Fibroblast of the aortic adventitia (primary cell): ENCODE measurements at regions not wholly inside any gene's neighbourhood (a gene's known extent, or its start where the extent isn't known, plus 50 kb on each side); places are given as distances from the start of the nearest gene placed in this dataset.

Source experiments
- DNase-seq: peaks from one replicate; pipeline ENCODE4 v3.0.0-alpha.2; 2010; ENCODE audit warnings: low read depth
- H3K4me3 ChIP-seq: 2 replicates; pipeline ENCODE4 v1.5.1; 2011; ENCODE audit warnings: low read depth, mild to moderate bottlenecking, control low read depth, low read length, moderate library complexity
- TF ChIP-seq, protein P1 (sequence below): IDR thresholded peaks from 2 replicates; pipeline ENCODE4 v1.5.1; 2011; ENCODE audit warnings: mild to moderate bottlenecking, low read length, control low read depth, inconsistent platforms; ENCODE audit not compliant: insufficient read depth

DNA sequence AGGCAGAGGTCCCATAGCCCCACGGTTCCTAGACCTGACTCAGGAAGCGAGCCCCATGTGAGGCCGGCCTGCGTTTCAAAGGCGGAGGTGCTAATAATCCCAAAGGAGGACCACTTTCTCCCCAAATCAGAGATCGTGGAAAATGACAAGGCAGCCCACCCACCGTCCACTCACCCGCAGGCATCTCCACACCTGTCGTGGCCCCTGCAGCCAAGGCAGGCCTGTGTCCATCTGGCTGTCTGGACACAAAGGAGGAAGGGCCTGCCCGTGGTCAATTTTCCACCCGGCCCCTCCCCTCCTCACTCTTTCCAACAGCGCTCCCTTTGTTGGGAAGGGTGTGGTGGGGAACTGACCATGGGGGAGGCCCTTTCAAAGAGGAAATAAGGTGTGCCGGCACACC, 125.3 kb upstream of the TMEM132D start:
- TF ChIP-seq, protein P1, sequence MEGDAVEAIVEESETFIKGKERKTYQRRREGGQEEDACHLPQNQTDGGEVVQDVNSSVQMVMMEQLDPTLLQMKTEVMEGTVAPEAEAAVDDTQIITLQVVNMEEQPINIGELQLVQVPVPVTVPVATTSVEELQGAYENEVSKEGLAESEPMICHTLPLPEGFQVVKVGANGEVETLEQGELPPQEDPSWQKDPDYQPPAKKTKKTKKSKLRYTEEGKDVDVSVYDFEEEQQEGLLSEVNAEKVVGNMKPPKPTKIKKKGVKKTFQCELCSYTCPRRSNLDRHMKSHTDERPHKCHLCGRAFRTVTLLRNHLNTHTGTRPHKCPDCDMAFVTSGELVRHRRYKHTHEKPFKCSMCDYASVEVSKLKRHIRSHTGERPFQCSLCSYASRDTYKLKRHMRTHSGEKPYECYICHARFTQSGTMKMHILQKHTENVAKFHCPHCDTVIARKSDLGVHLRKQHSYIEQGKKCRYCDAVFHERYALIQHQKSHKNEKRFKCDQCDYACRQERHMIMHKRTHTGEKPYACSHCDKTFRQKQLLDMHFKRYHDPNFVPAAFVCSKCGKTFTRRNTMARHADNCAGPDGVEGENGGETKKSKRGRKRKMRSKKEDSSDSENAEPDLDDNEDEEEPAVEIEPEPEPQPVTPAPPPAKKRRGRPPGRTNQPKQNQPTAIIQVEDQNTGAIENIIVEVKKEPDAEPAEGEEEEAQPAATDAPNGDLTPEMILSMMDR: no peak
- H3K4me3 ChIP-seq: no peak overlapping the region
- DNase-seq: no peak

DNA sequence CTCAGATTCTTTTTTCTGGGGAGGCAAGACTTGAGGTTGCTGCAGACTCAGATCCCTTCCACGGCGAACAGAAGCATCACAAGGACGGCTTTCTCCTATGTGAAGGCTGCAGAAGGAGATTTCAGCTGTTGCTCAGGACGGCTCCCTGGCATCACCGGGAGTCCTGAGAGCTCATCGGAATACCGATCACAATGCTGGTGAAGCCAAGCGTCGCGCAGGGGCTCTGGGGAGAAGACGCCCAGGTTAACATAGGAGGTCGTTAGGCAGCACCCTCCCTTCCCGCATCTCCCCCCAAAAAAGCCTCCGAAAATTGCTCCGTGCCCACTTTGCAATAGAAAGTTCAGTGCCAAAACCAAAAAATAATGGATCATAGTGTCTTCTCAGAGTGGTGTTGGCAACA, 127.2 kb upstream of the TMEM132D start:
- TF ChIP-seq, protein P1: no peak
- no peak overlapping the region for H3K4me3 ChIP-seq
- DNase-seq: no peak

DNA sequence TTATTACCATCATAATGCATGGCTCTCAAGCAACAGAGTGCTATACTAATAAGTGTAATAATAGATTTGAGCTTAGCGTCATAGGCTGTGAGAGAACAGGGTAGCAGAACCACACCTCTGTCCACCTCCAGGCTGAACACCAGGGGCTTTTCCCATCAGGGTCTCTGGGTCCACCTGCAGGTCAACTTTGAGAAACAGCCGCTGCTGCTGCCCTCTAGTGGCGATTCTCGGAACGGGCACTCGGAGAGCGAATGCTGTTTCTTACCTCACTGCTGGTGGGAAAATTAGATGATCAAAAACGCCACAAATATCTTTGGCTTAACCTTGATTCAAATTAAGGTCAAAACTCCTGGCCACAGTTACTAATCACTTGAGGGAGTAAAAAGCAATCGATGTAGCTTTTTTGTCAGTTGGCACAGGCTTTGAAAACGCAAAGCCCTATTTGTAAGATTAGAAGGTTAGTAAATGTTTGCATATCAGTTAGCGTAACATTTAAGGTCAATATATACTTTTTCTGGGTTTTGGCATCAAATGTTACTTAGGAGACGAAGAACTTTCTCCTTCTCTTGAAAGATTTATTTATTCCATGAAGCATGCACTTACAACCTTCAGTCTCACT, 127.9 kb upstream of the TMEM132D start:
- TF ChIP-seq, protein P1: peak; percentile 60

DNA sequence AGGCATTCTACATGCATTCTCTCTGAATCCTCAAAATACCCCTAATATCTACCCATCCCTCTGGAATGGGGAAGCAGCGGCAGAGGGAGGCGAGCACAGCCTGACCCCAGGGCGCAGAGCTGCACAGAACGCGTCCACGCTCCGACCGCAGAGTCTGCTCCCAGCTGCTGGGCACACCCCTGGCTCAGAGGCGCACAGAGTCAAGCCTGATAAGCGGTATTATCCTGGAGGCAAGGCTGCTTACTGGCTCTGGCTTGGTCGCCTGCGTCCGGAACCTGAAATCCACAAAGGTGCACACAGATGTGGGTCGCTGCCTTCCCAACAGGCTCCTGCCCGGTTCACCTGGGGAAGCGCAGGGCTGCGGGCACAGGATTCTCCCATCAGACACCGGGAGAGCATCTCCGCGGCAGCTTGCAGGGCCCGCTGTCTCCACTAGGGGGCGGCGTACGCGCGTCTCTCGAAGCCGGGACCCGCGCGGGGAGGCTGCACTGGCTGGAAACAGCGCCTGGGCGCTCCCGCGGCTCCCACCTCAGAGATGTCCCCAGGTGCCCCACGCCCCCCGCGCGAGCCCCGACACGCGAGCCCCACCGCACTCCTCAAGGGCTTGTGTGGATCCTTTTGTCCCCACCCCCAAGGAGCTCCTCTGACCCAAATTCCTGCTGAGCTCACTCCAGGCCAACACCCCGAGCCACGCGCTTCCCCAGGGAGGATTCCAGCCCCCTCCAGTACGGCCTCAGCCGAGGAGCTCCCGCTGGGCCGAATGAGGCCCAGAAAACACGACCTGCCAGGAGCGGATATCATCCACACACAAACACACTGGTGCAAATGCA, 120.1 kb upstream of the FZD10 start:
- no peak for DNase-seq
- TF ChIP-seq, protein P1: no peak
- no peak overlapping the region for H3K4me3 ChIP-seq

More for the DNA sequence above, 127.9 kb upstream of the TMEM132D start:
- no peak overlapping the region for H3K4me3 ChIP-seq
- no peak for DNase-seq

DNA sequence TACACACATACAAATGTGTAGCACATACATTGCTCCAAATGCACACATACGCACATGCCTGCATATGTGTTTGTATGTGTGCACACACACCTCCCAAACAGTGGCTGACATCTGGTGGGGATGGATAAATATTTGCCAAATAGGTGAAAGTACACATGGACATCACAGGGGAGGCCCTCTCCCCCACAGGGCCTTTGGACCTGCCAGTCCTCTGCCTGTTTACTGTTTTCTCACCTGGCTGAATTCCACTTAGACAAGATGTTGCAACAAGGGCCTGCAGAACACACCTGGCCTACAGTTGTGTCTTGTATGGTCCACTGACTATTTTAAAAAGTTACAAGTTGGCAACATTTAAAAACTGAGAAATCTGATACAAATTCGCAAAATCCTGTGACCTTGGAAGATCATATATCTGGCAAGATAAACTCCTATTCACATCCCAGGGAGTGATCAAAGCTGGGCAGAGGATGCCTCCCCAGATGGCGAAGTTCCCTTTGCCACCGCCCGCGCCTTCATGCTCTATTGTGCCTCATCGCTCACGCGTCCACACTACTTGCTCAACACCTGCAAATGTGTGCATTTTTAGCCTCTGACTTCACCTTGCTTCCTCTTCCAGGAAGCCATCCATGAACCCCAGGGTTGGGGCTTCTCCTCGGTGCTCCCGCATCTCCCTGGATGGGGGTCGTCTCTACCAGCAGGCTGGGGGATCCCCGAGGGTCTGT, 118.4 kb upstream of the FZD10 start:
- no peak overlapping the region for H3K4me3 ChIP-seq
- TF ChIP-seq, protein P1: no peak
- no peak for DNase-seq

DNA sequence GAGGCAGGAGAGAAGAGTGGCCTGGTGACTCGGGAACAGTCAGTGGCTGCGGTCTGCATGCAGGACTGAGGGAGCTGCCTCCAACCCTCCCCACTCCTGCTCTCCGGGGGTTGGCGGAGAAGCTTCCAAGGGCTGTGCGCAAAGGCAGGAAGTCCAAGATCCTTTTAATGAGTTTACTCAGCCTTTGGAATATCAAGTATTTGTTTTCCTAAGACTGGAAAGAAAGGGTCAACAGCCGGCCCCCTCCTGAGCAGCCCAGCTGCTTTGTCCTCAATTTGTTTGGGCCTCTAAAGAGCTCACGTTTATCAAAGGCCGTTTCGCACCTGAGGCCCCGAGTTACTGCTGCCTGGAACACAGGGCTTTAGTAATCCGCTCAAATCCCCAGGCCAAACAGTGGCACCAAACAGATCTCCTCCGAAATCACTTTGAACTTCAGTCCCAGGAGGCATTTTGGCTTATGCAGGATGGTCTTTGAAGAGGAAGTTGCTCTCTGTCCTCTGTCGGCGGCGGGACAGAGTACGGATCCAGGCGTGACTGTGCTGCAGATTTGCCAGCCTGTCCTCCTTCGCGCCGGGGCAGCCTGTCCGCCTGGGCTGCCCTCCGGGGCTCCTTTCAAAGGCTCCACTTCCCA, 117.2 kb upstream of the FZD10 start:
- TF ChIP-seq, protein P1: no peak
- H3K4me3 ChIP-seq: no peak overlapping the region
- DNase-seq: no peak
